ENCODE measurements at regions not wholly inside any gene's neighbourhood (a gene's known extent, or its start where the extent isn't known, plus 50 kb on each side); places are given as distances from the start of the nearest gene placed in this dataset.

GRCh38 chr13:106403280-106403679, 132.2 kb downstream of the EFNB2 start:
- BruUV-seq (replicated peaks) = no TSS peak
- no peak for DNase-seq (ENCODE audit: low read depth, low spot score)
- H3K4me1 ChIP-seq (ENCODE audit: control insufficient read depth in 1 of 2, insufficient read depth in 2 of 2, low read length in 2 of 2) = peaks cover 4 to 11% of the 10 kb centered on the region in 2 experiments; a peak in 3 of 4 replicates

More at GRCh38 chr13:106403280-106403679, 132.2 kb downstream of the EFNB2 start:
- intact Hi-C loops (cut with micrococcal nuclease) = no loop called here
- RAD21 ChIA-PET (ENCODE audit: low non-redundant PET in 1 of 2, low total read pairs in 2 of 2, uncharacterized antibody in 2 of 2, unreplicated experiment in 2 of 2) = no interaction called here
- POLR2A ChIA-PET = no interaction called here
- H3K36me3 ChIP-seq (ENCODE audit: control insufficient read depth in 1 of 2, insufficient read depth in 2 of 2, low read length in 2 of 2) = no peaks in the 10 kb centered on the region
- H3K27me3 ChIP-seq (ENCODE audit: insufficient read depth, low read length) = no peaks in the 10 kb centered on the region
- H3K9me3 ChIP-seq (ENCODE audit: control insufficient read depth in 1 of 2, insufficient read depth in 1 of 2, low read depth in 1 of 2, low read length in 2 of 2) = no peaks in the 10 kb centered on the region
- TF ChIP-seq ZBTB33 (IDR thresholded peaks at IDR 0.05; ENCODE audit: extremely low read depth, insufficient replicate concordance, low read length) = no peak
- TF ChIP-seq YY1 (IDR thresholded peaks at IDR 0.05; ENCODE audit: extremely low read depth, insufficient replicate concordance, low read depth, low read length) = no peak
- TF ChIP-seq ZFX (IDR thresholded peaks at IDR 0.05) = no peak
- no peak for TF ChIP-seq CBX3 (IDR thresholded peaks at IDR 0.05; ENCODE audit: low read depth)
- no peak for TF ChIP-seq JUND (IDR thresholded peaks at IDR 0.05)
- TF ChIP-seq CEBPB (IDR thresholded peaks at IDR 0.05; ENCODE audit: low read depth) = no peak
- TF ChIP-seq RAD21 (IDR thresholded peaks at IDR 0.05; ENCODE audit: low read depth) = no peak
- TF ChIP-seq, protein P1, sequence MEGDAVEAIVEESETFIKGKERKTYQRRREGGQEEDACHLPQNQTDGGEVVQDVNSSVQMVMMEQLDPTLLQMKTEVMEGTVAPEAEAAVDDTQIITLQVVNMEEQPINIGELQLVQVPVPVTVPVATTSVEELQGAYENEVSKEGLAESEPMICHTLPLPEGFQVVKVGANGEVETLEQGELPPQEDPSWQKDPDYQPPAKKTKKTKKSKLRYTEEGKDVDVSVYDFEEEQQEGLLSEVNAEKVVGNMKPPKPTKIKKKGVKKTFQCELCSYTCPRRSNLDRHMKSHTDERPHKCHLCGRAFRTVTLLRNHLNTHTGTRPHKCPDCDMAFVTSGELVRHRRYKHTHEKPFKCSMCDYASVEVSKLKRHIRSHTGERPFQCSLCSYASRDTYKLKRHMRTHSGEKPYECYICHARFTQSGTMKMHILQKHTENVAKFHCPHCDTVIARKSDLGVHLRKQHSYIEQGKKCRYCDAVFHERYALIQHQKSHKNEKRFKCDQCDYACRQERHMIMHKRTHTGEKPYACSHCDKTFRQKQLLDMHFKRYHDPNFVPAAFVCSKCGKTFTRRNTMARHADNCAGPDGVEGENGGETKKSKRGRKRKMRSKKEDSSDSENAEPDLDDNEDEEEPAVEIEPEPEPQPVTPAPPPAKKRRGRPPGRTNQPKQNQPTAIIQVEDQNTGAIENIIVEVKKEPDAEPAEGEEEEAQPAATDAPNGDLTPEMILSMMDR (IDR thresholded peaks at IDR 0.05 in 2 of 3, conservative IDR thresholded peaks at IDR 0.05 in 1 of 3; ENCODE audit: borderline replicate concordance in 1 of 3, insufficient read depth in 1 of 3, low read depth in 2 of 3, low read length in 2 of 3) = no peak
- no peak for TF ChIP-seq EZH2 (IDR thresholded peaks at IDR 0.05)
- no peak for TF ChIP-seq SP1 (IDR thresholded peaks at IDR 0.05; ENCODE audit: low read depth)
- TF ChIP-seq POLR2A (IDR thresholded peaks at IDR 0.05; ENCODE audit: borderline replicate concordance, extremely low read depth, insufficient read depth, insufficient read length) = no peak
- no peak for TF ChIP-seq ELF1 (IDR thresholded peaks at IDR 0.05; ENCODE audit: borderline replicate concordance, low read depth)
- TF ChIP-seq POLR2AphosphoS5 (IDR thresholded peaks at IDR 0.05; ENCODE audit: low read depth, low read length) = no peak
- TF ChIP-seq SRF (IDR thresholded peaks at IDR 0.05; ENCODE audit: low read depth) = no peak
- no peak for TF ChIP-seq ZNF274 (IDR thresholded peaks at IDR 0.05; ENCODE audit: low read depth, low read length)
- TF ChIP-seq, protein P2, sequence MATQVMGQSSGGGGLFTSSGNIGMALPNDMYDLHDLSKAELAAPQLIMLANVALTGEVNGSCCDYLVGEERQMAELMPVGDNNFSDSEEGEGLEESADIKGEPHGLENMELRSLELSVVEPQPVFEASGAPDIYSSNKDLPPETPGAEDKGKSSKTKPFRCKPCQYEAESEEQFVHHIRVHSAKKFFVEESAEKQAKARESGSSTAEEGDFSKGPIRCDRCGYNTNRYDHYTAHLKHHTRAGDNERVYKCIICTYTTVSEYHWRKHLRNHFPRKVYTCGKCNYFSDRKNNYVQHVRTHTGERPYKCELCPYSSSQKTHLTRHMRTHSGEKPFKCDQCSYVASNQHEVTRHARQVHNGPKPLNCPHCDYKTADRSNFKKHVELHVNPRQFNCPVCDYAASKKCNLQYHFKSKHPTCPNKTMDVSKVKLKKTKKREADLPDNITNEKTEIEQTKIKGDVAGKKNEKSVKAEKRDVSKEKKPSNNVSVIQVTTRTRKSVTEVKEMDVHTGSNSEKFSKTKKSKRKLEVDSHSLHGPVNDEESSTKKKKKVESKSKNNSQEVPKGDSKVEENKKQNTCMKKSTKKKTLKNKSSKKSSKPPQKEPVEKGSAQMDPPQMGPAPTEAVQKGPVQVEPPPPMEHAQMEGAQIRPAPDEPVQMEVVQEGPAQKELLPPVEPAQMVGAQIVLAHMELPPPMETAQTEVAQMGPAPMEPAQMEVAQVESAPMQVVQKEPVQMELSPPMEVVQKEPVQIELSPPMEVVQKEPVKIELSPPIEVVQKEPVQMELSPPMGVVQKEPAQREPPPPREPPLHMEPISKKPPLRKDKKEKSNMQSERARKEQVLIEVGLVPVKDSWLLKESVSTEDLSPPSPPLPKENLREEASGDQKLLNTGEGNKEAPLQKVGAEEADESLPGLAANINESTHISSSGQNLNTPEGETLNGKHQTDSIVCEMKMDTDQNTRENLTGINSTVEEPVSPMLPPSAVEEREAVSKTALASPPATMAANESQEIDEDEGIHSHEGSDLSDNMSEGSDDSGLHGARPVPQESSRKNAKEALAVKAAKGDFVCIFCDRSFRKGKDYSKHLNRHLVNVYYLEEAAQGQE (IDR thresholded peaks at IDR 0.05; ENCODE audit: low read depth) = no peak
- H3K9ac ChIP-seq (ENCODE audit: low read length) = no peak overlapping the region
- H3K4me2 ChIP-seq (ENCODE audit: low read length) = no peak overlapping the region
- CTCF ChIA-PET = no interaction called here
- ATAC-seq = no peak
- no peaks in the 10 kb centered on the region for H3K9me2 ChIP-seq (ENCODE audit: insufficient read depth)
- H2AFZ ChIP-seq (ENCODE audit: low read depth, low read length, poor library complexity, severe bottlenecking) = no peak overlapping the region
- no peak overlapping the region for H3K27ac ChIP-seq (ENCODE audit: low read depth, low read length)
- no peaks in the 10 kb centered on the region for H3K79me2 ChIP-seq (ENCODE audit: insufficient read depth, low read length)
- no peaks in the 10 kb centered on the region for H4K20me1 ChIP-seq (ENCODE audit: insufficient read depth)
- no peak overlapping the region for H3K4me3 ChIP-seq (replicated peaks in 1 of 2; ENCODE audit: low read depth in 1 of 2, low read length in 2 of 2)

Measured in HCT116 (cell line).